IPS-15b (cell line): ENCODE measurements at regions not wholly inside any gene's neighbourhood (a gene's known extent, or its start where the extent isn't known, plus 50 kb on each side); places are given as distances from the start of the nearest gene placed in this dataset.

ENCODE experiments used
- H3K27me3 ChIP-seq: one replicate; pipeline ENCODE4 v1.6.1; 2013; ENCODE audit warnings: low read length; ENCODE audit not compliant: control insufficient read depth, insufficient read depth
- H3K36me3 ChIP-seq: one replicate; pipeline ENCODE4 v1.6.1; 2013; ENCODE audit warnings: low read length; ENCODE audit not compliant: control insufficient read depth, insufficient read depth
- H3K4me1 ChIP-seq: one replicate; pipeline ENCODE4 v1.6.1; 2013; ENCODE audit warnings: mild to moderate bottlenecking, low read length; ENCODE audit not compliant: control insufficient read depth, insufficient read depth
- H3K4me3 ChIP-seq: one replicate; pipeline ENCODE4 v1.5.1; 2013; ENCODE audit warnings: low read depth, low read length
- H3K9ac ChIP-seq: one replicate; pipeline ENCODE4 v1.6.1; 2013; ENCODE audit warnings: low read depth, mild to moderate bottlenecking, low read length
- H3K9me3 ChIP-seq: one replicate; pipeline ENCODE4 v1.6.1; 2013; ENCODE audit warnings: mild to moderate bottlenecking, low read length; ENCODE audit not compliant: control insufficient read depth, insufficient read depth

DNA sequence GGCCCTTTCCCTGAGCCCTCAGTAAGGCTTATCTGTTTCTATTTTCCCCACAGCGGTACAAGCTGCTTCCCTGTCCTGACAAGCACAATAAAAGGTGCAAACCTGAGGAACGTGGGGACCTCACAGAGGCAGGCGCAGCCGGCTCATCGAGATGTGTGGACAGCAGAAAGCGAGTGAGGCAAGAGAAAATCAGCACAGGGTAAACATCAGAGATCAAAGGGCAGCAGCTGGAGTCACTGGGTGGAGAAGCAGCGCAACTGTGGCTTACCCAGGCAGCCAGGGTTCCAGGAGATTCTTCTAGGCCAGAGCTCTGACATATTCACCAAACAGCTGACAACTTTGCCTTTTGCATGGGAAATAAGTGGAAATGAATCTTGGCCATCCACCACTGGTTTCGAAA, 212.6 kb downstream of the WDR11 start:
- Histone ChIP-seq H3K4me3 (no peak overlapping the region), H3K9ac (no peak overlapping the region), H3K9me3 (no peaks in the 10 kb centered on the region), H3K4me1 (no peaks in the 10 kb centered on the region), H3K36me3 (no peaks in the 10 kb centered on the region), H3K27me3 (no peaks in the 10 kb centered on the region)

DNA sequence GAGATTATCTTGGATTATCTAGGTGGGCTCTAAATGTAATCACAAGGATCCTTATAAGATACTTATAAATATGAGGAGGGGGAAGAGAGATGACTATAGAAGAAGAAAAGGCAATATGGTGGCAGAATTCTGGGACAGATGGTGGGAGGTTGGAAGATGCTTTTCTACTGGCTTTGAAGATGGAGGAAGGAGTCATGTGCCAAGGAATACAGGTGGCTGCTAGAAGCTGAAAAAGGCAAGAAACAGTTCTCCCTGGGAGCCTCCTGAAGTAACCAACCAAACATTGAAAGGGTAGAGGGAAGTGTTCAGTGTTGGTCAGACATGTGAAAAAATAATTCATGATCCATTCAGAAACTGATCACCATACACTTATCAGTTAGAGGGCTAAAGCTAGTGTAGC, 213.3 kb downstream of the WDR11 start:
- H3K9me3 ChIP-seq = no peaks in the 10 kb centered on the region
- no peaks in the 10 kb centered on the region for H3K4me1 ChIP-seq
- H3K27me3 ChIP-seq = no peaks in the 10 kb centered on the region
- H3K4me3 ChIP-seq = no peak overlapping the region
- no peak overlapping the region for H3K9ac ChIP-seq
- H3K36me3 ChIP-seq = no peaks in the 10 kb centered on the region

GRCh38 chr10:121065330-121065729, 214.2 kb downstream of the WDR11 start:
- no peaks in the 10 kb centered on the region for H3K27me3 ChIP-seq
- no peaks in the 10 kb centered on the region for H3K9me3 ChIP-seq
- no peaks in the 10 kb centered on the region for H3K4me1 ChIP-seq
- H3K9ac ChIP-seq = no peak overlapping the region
- no peaks in the 10 kb centered on the region for H3K36me3 ChIP-seq
- no peak overlapping the region for H3K4me3 ChIP-seq

GRCh38 chr10:121069061-121069850, 218.1 kb downstream of the WDR11 start:
- Histone ChIP-seq H3K36me3 (no peaks in the 10 kb centered on the region), H3K9me3 (no peaks in the 10 kb centered on the region), H3K27me3 (no peaks in the 10 kb centered on the region), H3K4me1 (no peaks in the 10 kb centered on the region), H3K4me3 (no peak overlapping the region), H3K9ac (no peak overlapping the region)

DNA sequence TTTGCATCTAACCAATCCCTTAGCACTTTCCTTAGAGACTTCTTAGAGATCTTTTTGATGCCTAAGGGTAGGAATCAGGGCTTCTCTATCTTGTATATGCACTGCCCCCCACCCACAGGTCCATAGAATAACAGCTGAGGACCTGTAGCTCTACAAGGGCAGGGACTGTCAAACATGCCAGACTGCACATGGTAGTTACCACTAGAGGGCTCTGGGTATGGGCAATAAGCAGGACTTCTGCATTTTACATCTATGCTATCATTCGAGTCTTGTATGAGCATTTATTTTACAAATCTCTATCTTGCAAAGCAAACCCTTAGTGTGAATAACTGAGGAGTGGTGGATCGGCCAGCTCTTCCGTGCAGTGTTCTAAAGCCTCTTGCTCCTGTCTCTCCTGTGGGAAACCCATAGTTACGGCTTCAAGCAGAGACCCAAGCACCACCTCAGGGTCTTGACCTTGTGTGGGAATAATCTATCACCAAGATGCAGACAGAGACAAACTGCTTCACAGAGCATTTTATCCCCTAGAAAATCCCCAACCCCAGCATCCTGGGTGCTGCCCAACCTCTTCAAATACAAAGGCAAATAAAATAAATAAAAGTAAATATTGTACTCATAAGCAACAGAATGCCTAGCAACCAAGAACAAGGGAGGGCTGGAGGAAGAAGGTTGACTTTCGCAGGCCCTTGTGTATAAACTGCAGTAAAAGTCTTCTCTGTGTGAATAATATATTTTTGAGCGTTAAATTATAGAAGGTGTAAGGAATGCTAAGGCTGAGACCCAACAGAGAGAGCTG, 219.3 kb downstream of the WDR11 start:
- no peaks in the 10 kb centered on the region for H3K9me3 ChIP-seq
- no peak overlapping the region for H3K9ac ChIP-seq
- no peaks in the 10 kb centered on the region for H3K4me1 ChIP-seq
- no peaks in the 10 kb centered on the region for H3K27me3 ChIP-seq
- no peak overlapping the region for H3K4me3 ChIP-seq
- no peaks in the 10 kb centered on the region for H3K36me3 ChIP-seq

- Histone ChIP-seq H3K9me3 (no peaks in the 10 kb centered on the region), H3K9ac (no peak overlapping the region), H3K27me3 (no peaks in the 10 kb centered on the region), H3K36me3 (no peaks in the 10 kb centered on the region), H3K4me3 (no peak overlapping the region), H3K4me1 (no peaks in the 10 kb centered on the region)
These were observed 220.7 kb downstream of the WDR11 start for GRCh38 chr10:121071901-121072300.

GRCh38 chr10:121073728-121074127, 222.6 kb downstream of the WDR11 start:
- no peaks in the 10 kb centered on the region for H3K36me3 ChIP-seq
- H3K4me1 ChIP-seq = no peaks in the 10 kb centered on the region
- H3K4me3 ChIP-seq = no peak overlapping the region

GRCh38 chr10:121076776-121077715, 225.9 kb downstream of the WDR11 start:
- Histone ChIP-seq H3K27me3 (no peaks in the 10 kb centered on the region), H3K4me1 (no peaks in the 10 kb centered on the region), H3K4me3 (no peak overlapping the region)

More at GRCh38 chr10:121073728-121074127, 222.6 kb downstream of the WDR11 start:
- Histone ChIP-seq H3K9me3 (no peaks in the 10 kb centered on the region), H3K9ac (no peak overlapping the region), H3K27me3 (no peaks in the 10 kb centered on the region)

DNA sequence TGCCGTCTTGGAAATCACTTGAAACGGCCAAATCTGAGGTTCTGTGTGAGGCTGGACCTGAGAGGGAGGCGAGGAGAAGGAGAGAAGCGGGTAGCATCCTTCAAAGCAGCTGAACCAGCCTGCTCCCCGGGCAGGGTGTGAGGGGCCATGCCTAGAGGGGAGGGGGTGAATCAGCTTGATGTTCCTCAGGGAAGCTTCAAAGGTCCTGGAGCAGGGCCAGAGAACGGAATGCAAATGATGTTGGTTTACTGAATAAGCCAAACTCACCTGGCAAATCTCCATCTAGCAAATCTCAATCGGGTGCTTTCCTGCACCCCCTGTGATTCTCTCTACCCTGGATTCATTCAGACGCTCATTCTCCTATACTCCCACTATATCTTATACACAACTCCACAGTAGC, 226.9 kb downstream of the WDR11 start:
- no peak overlapping the region for H3K4me3 ChIP-seq
- no peaks in the 10 kb centered on the region for H3K9me3 ChIP-seq
- H3K4me1 ChIP-seq = no peaks in the 10 kb centered on the region
- H3K36me3 ChIP-seq = no peaks in the 10 kb centered on the region
- no peaks in the 10 kb centered on the region for H3K27me3 ChIP-seq
- H3K9ac ChIP-seq = no peak overlapping the region

More at GRCh38 chr10:121076776-121077715, 225.9 kb downstream of the WDR11 start:
- Histone ChIP-seq H3K9me3 (no peaks in the 10 kb centered on the region), H3K9ac (no peak overlapping the region), H3K36me3 (no peaks in the 10 kb centered on the region)

GRCh38 chr10:121078672-121079102, 227.5 kb downstream of the WDR11 start:
- Histone ChIP-seq H3K4me3 (no peak overlapping the region), H3K9ac (no peak overlapping the region), H3K9me3 (no peaks in the 10 kb centered on the region), H3K4me1 (no peaks in the 10 kb centered on the region), H3K36me3 (no peaks in the 10 kb centered on the region), H3K27me3 (no peaks in the 10 kb centered on the region)

GRCh38 chr10:121079226-121079625, 228.1 kb downstream of the WDR11 start:
- Histone ChIP-seq H3K4me1 (no peaks in the 10 kb centered on the region), H3K27me3 (no peaks in the 10 kb centered on the region), H3K36me3 (no peaks in the 10 kb centered on the region), H3K4me3 (no peak overlapping the region), H3K9me3 (no peaks in the 10 kb centered on the region), H3K9ac (no peak overlapping the region)
